GM19043 (cell line): ENCODE measurements at regions not wholly inside any gene's neighbourhood (a gene's known extent, or its start where the extent isn't known, plus 50 kb on each side); places are given as distances from the start of the nearest gene placed in this dataset.

Experiments
- ATAC-seq: cut with Tn5 transposase; IDR thresholded peaks from one replicate; pipeline ENCODE4 v1.9.1; 2021; ENCODE audit warnings: low read depth; ENCODE audit not compliant: unreplicated experiment

DNA sequence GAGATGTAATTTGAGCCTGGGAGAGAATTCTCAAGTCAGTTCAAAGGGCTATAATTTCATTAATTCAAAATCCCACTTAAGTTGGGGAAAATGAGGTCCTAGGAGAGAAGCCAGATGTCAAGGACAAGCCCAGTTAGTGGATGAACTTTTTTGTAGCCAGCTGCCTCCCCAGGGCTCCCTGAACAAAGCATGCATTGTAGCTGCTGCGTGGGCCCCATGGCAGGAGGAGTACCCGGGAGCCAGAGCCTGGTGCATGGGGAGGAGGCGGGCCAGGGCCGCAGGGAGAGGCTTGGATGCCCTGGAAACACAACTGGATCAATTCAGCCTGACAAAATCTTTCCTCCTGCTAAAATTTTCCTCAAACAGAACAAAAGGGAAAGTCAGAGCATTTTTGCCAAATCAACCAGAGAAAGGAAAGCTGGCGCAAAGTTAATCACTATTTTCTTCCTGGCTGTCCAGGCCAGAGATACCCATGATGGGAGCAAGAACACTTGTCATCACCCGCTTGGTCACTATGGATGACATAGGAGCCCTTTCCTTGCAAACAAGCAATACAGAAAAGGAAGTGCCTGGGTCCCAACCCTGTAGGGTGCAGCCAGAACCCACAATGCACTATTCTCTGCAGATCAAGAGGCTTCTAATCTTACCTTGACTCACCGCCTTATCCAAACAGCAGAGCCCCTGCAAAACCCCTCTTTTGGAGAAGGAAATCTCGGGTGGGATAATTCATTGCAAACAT is 248.1 kb upstream of the RAB4A start:
- ATAC-seq: no peak

DNA sequence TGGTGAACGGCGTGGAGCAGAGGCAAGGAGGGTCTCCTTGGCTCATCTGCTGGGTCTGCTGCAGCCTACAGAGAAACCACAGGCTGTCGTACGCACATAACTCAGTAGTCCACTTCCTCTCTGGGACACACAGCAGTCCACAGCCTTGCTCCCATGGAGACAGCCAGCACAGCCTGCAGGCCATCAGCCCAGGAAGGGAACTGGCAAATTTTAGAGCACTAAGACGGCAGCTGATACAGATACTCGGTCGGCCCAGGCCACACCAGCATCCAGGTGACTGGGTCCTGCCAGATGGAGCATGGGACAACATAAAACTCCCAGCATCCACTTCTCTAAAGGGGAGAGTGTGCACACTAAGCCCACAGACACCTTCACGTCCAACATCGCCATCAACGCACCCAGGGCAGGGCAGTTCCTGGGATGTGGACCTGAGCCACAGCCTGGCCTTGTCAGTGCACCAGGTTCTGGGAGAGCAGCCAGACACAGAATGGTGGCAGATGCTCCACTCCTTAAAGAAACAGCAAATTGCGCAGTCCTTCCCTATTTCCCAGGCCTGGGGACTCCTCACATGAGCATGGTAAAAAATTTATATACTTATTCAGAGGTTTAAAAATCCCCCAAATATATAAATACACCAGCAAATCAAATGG is 247.1 kb upstream of the RAB4A start:
- ATAC-seq: no peak

DNA sequence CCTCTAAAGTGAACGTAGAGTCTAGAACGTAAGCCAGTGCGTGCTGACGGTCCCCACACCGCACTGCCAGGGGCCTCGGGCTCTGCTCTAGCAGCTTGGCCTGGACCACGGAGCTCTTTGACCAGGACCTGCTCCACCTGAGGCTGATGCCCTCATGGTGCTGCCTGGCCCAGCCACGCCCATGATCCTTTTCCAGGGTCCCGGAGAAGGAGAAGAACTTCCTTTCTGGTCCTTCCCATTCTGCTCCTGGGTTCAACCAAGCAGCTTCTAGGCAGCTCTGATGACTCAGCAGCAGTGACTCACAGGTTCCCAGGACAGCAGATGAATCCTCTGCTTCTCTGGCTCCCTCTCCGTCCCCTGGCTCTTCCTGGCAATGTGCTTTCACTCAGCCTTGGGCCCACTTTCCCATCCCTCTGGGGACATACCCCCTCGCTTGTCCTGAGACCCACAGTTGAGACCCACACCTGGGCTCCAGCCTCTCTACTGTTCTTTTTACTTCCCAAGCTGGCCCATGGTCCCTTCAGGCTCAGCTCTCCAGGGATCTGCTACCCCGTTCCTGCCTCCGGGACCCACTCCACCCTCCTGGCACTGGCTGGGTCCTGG is 246.3 kb upstream of the RAB4A start:
- ATAC-seq: no peak

DNA sequence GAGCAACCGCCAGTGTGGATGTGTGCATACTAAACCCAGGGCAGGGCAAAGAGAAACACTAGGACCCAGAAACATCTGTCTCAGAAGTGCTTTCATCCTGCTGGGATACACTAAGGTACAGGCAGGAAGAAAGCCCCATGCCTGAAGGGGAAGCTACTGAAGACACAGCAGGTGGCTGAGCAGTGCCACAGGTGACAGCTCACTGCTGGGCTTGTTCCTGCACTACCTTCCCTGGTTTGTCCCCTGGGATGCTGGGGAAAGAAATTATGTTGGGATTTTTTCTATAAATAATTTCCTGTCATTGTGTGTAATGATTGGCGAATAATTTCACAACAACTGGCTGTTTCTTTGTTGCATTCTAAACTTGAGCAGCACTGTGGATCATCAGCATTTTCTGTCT is 245.3 kb upstream of the RAB4A start:
- no peak for ATAC-seq

- ATAC-seq: no peak
Observed at GRCh38 chr1:229027158-229027557, 243.8 kb upstream of the RAB4A start.

GRCh38 chr1:229027622-229028182 is 243.2 kb upstream of the RAB4A start:
- no peak for ATAC-seq

DNA sequence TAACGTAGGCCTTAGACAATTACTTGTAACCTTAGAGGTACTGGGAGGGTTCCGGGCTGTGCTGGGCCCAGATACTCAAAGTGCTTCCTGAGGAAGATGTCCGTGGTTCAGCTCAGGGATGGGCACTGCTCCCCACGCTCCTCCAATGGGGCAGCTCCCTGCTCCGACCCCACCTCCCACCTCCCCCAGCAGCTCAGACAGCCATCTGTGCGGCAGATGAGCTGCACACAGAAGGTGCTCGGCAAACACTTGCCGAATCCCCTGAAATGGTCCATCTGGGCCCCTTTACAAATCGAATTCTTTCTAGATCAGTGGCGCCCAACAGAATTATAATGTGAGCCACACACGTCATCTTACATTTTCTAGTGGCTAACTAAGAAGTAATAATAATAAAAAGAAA is 242.4 kb upstream of the RAB4A start:
- no peak for ATAC-seq

DNA sequence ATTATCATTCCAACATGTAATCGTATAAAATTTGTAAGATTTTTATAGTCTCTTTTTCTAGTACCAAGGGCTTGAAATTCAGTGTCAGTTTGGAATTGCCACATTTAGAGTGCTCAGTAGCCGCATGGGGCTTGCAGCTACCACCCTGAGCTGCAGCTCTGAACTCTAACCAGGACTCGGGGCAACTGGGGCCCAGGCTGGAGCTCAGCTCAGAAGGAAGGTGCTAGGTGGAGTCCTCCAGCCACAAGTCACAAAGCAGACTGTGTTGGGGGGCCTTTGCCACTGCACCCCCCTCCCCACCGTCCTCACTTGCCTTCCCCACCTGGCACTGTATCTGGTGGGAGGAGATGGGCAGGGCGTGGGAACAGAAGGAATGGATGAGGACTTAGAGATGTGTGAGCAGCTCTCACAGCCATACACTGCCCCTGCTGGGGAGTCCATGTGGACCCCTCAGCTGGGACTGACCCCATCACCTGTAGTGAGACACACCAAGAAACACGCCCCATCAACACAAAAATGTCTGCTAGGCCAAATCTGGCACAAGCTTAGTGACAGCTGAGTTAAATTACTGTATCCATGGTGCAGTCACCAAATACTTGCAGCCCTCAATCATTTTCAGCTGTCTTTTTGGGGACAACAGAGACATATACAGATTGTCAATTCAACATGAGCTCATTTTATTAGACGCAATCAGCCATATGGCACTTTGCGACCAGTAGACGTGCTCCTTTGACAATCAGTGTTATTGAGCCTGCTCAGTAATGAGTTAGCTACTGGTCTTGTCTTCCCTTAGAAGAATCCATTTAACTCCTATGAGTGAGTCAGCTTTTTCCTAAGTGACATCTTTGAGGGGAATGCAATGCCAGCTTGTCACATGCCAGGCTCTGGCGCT is 241.7 kb upstream of the RAB4A start:
- no peak for ATAC-seq

DNA sequence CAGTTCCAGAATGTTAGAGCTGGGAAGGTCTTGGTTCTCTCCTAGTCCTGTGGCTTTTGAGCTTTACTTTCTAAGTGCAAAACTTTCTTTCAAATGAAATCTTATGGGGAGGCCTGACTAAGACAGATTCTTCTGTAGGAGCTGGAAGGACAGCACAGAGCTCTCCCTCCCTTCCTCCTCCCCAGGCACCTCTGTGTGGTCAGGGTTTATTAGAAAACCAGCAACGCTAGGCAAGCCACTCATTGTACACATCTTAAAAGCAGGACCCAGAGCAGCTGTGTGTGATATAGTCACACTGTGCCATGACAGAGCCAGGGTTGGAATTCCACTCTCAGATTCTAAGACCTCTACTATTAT is 241.1 kb upstream of the RAB4A start:
- no peak for ATAC-seq

DNA sequence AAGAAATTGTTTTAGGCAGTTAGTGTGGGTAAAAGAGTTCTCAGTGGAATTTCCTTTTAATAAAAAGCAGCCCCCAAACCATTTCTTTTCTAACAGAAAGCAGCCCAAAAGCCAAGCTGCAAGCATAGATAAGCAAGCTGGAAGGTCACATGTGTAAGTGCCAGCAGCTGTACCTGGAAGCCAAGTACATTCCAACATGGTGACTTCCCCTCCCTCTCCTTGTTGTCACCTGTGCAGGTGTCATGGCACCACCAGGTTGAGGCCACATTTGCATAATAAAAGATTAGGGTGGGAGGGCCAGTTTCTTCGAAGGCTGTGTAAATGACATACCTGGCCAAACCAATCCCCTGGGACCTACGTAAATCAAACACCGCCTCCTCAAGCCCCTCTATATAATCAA is 240.3 kb upstream of the RAB4A start:
- no peak for ATAC-seq

- no peak for ATAC-seq
Observed at GRCh38 chr1:229031061-229031460, 239.8 kb upstream of the RAB4A start.

GRCh38 chr1:229031481-229032341 is 239.2 kb upstream of the RAB4A start:
- no peak for ATAC-seq

DNA sequence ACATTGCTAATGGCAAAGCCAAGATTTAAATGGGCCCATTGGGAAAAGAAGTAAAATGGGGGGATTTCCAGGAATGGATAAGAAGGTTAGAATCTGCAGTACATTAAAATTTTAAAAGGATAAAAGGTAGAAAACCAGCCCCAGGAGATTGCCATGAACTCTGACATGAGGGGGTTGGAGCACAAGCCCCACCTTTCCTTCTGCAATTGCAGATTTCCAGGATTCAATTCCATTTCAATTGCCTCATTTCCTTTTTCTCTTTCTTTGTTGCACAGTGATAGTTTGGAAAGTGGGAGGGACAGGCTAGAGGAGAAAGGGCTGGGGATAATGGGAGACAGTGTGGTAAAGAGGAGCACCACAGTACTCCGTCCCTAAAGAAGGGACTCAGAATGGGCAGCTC is 238.5 kb upstream of the RAB4A start:
- ATAC-seq: no peak

- no peak for ATAC-seq
Observed at GRCh38 chr1:229033480-229033879, 237.4 kb upstream of the RAB4A start.

DNA sequence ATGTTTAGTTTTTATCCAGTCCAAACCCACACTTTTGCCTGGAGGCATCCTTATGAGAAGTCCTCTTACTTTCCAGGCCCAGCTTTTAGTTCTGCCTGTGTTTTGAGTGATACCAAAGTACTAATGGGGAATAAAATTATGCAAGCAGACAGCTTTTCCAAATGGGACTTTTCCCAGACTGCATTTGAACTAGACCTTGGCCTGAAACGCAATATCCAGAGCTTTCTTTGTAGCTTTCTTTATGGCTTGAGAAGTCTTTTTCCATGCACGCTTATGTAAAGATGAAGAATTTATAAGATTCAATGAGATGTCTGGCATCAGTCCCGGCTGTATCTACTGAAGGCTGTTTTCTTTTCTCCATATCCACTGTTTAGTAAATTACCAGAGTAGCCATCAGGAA is 236.6 kb upstream of the RAB4A start:
- ATAC-seq: no peak

DNA sequence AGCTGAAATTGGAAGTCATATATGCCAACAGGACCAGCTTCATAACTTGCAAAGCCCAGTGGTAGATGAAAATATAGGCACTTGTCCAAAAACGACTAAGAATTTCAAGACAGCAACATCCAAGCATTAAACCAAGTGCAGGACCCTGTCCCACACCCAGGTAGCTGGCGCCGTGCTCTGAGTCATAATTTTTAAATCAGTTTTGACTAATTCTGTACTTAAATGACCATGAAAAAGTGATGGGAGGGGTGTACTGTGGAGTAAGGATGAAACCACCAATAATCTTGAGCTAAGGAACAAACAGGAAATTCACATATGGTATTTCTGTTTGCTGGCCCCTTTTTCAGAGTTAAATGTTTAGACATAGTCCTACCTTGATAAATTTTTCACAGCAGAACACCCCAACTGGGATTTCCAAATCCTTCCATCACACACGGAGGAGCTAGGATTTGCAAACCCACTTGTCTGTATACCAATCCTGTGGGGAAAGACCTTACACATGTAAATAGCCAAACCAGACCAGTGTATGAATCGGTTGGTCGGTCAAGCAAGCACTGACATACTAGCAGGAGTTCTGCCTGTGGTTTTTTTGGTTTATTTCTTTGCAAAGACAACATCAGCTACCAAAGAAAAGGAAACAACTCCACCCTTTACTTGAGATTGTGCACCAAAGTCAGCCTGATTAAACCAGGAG is 235.7 kb upstream of the RAB4A start:
- ATAC-seq: peak; percentile 96

DNA sequence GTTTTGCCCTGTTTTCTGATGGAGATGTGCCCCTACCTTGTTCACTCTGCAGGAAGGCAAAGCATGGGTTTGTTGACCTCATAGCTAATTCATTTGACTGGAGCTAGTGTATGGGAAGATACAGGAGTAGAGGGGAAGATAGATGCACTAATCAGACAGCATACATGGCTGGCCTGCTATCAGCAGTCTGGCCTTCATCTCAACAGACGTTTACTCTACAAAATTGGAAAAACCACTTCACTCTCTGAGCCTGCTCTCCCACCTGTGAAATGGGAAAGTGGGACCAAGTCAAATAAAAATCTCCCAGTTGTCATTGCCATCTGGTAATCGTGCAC is 235.2 kb upstream of the RAB4A start:
- peak; percentile 28 for ATAC-seq

DNA sequence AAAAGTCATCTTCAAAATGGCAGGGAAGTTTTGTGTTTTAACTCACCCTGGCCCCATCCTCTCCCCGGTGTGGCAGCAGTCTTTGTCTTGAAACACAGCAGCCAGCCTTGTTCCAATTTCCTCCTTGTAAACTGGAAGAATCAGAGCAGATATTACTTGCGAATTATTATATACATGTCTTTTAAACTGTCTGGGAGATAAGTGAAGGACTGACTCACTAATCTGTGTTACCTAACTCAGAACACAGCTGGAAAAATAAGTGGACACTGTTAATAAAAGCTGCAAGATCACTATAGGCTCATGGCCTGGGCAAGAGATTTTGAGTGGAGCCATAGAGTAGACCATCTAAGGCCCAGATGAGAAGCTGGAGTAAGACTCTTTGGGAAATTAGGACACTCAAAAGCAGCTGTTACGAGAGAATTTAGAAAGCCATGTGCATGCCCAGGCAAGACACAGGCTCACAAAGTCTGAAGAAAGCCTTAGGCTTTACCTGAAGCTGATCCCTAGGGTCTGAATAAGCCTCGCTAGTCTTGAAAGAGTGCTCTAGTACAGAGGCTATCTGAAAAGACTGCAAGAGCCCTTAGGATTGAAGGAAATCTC is 233.0 kb upstream of the RAB4A start:
- no peak for ATAC-seq
